NCI-H146 treated with DMSO at 0.1 percent for 48 hours (cell line): ENCODE measurements at regions not wholly inside any gene's neighbourhood (a gene's known extent, or its start where the extent isn't known, plus 50 kb on each side); places are given as distances from the start of the nearest gene placed in this dataset.
"Not testable (repeated sequence)": the region's sequence is repeated elsewhere in the genome, so short reads cannot be mapped to it uniquely, and the experiment has no call there.

Source experiments
- DNase-seq: peaks from one replicate; lab custom pipeline; 2025; ENCODE audit not compliant: unreplicated experiment; lab: John Stamatoyannopoulos, UW

GRCh38 chr7:6988608-6989007 is 162.5 kb upstream of the CCZ1B start:
- not testable (repeated sequence) for DNase-seq

GRCh38 chr7:6989968-6990367 is 163.9 kb upstream of the CCZ1B start:
- not testable (repeated sequence) for DNase-seq

DNA sequence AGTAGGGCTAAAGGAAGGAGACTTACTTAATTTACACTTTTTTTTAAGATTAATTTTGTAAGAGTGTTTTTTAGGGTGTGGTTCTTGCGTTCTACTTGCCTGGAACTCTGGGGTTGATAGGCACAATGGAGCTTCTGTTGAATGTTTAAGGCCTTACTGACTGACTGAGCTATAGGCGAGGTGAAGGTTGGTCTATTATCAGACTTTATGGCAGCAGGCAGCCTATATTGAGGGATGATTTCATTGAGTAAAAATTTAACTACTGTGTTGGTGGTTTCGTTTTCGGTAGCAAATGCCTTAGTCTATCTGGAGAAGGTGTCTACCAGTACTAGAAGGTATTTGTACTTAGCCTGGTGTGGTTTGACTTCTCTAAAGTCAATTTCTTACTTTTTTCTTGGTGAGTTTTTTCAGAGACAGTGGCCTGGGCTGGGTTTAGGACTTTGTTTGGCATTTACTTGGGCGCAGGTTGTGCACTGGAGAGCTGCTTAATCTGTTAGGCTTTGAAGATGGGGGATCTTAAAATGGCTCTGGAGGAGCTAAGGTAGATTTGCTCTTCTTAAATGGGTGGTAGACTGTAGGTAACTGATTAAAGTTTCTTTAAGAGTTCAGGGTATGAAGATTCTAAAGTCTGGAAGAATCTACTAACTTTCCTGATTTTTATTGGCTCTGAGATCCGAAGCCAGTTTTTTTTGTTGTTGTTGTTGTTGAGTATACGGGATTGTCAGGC is 164.5 kb upstream of the CCZ1B start:
- not testable (repeated sequence) for DNase-seq

DNA sequence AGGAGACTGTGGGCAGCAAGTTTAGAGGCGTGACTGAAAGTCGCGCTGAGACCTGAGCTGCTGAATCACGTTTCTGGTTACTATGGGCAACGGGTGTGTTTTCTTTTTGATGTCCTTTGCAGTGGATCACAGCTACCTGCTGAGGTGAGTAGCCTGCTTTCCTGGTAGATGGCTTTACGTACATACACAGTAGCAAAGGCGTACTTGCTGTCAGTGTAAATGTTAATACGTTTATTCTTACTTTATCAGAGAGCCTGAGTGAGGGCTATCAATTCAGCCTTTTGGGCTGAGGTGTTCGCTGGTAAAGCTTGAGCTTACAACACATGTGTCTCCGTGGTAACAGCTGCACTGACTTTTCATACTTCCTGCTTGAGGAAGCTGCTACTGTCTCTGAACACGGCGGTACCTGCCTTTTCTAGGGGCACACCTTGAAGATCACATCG is 165.1 kb upstream of the CCZ1B start:
- DNase-seq: peak; percentile 19

GRCh38 chr7:6991686-6992085 is 165.6 kb upstream of the CCZ1B start:
- DNase-seq: not testable (repeated sequence)

DNA sequence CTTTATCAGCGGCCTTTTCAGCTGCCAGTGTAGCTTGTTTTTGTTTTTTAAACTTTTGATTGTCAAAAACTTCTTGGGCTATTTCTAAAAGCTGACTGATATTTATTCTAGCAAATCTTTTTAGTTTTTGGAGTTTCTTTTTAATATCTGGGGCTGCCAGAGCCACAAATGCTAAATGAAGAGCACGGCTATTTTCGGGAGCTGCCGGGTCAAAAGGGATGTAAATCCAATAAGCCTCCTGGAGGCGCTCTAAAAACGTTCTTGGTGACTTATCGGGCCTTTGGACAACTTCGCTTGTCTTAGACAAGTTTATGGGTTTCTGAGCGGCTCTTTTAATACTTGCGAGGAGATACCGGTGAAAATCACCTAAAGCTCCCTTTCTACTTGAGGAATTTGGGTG is 166.1 kb upstream of the CCZ1B start:
- not testable (repeated sequence) for DNase-seq

DNA sequence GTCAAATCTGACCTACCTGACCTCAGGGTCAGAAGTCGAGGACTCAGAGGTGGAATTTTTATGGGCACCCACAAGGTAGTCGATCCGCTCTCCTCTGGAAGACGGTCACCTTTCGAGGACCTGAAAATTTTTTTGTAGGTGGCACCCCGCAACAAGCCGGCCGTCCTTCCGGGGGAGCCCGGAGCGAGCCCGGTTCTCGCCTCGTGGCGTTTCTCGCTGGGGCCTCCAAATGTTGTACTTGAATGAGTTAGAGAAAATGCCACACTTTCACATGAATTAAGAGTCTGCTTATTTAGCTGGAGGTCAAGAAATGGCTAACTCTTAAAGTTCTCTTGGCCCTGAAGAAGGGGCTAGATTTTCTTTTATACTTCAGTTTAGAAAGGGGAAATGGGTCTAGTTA is 169.0 kb upstream of the CCZ1B start:
- DNase-seq: not testable (repeated sequence)

DNA sequence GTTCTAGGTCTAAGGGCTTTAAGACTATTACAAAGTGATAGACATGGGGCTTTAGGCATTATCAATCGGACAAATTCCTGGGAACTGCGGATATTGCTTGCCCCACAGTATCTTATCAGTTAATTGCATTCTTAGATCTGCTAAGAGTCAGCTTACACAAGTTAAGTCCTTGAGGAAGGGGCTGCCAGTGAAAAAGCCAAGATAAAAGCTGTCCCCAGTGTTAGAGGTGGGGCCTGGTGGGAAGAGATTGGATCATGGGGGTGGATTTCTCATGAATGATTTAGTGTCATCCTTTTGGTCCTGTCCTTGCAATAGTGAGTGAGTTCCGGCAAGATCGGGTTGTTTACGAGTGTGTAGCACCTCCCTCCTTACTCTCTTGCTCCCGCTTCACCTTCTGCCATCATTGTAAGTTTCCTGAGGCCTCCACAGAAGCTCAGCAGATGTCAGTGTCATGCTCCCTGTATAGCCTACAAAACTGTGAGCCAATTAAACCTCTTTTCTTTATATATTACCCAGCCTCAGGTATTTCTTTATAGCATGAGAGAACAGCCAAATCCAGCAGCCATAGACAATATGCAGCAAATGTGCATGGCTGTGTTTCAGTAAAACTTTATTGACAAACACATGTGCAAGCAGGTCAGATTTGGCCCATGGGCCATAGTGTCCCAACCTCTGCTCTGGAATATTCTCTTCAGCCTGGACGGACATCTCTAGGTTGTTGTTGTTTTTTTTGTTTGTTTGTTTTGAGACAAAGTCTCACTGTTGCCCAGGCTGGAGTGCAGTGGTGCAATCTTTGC is 169.6 kb upstream of the CCZ1B start:
- DNase-seq: not testable (repeated sequence)

- not testable (repeated sequence) for DNase-seq
These were observed 173.1 kb upstream of the CCZ1B start for GRCh38 chr7:6999067-6999666.

DNA sequence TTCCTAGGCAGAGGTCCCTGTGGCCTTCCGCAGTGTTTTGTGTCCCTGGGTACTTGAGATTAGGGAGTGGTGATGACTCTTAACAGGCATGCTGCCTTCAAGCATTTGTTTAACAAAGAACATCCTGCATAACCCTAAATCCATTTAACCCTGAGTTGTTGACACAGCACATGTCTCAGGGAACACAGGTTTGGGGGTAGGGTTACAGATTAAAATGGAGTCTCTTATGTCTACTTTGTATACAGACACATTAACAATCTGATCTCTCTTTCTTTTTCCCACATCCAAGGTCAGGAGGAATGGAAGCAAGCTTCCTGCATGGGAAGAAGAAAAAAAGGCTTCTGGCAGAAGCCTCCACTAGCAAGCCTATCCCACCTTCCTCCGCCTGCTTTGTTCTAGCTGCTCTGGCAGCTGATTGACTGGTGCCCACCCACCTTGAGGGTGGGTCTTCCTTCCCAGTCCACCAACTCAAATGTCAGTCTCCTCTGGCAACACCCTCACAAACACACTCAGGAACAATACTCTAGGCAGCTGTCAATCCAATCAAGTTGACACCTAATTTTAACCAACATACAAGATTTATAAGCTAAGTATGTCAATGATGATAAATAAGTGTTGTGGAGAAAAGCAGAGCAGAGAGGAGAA is 176.5 kb upstream of the CCZ1B start:
- DNase-seq: no peak

DNA sequence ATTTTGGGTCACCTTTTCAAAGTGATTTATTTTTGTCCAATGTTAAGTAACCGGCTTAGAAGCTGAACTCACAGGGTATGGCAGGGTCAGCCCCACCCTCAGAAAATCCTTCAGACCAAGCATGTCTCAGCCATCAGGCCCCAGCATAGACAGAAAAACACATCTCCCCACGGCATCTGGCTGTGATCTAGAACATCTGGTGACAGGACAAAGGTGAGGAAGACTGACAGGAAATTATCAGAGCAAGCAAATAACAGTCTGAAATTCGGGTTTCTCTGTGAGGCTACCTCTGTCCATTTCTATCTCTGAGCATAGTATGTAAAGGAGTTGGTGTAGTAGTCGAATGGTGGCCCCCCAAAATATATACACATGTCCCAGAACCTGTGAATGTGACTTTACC is 177.0 kb upstream of the C1GALT1 start:
- DNase-seq: no peak

GRCh38 chr7:7005949-7006348 is 176.4 kb upstream of the C1GALT1 start:
- not testable (repeated sequence) for DNase-seq

DNA sequence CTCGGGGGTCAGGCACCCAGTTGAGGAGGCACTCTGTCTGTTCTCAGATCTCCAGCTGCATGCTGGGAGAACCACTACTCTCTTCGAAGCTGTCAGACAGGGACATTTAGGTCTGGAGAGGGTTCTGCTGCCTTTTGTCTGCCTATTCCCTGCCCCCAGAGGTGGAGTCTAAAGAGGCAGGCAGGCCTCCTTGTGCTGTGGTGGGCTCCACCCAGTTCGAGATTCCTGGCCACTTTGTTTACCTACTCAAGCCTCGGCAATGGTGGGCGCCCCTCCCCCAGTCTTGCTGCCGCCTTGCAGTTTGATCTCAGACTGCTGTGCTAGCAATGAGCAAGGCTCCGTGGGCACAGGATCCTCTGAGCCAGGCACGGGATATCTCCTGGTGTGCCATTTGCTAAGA is 171.1 kb upstream of the C1GALT1 start:
- not testable (repeated sequence) for DNase-seq

GRCh38 chr7:7011751-7012150 is 170.6 kb upstream of the C1GALT1 start:
- DNase-seq: not testable (repeated sequence)

DNA sequence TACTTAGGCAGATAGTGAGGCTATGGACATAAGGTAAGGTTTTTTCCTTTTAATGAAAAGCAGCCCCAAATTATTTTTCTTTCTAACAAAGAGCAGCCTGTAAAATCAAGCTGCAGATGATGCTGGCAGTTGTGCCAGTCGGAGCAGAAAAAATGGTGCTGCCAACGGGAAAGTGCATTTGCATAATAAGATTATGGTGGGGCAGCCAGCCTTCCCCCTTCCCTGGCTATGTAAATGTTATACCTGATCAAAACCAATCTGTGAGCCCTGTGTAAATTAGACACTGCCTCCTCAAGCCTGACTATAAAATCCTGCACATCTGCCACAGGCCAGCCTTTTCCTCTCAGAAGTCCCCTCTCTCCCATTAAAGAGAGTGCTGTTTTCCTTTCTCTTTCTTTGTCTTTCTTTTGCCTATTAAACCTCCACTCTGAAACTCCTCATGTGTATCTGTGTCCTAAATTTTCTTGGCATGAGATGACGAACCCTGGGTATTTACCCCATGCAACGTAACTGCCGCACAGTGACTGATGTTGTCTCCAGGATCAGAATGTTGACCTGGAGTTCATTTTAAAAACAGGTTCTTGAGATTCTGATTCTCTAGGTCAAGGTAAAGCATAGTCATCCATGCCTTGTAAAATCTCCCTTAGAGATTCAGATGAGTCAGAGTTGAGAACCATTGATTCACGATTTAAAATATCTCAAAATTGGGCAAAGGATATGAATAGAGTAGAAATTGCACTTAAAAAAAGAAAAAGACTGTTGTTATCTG is 167.3 kb upstream of the C1GALT1 start:
- no peak for DNase-seq

- no peak for DNase-seq
These were observed 164.6 kb upstream of the C1GALT1 start for GRCh38 chr7:7017707-7018280.

- DNase-seq: no peak
These were observed 164.1 kb upstream of the C1GALT1 start for GRCh38 chr7:7018290-7018689.

GRCh38 chr7:7032221-7032620 is 150.1 kb upstream of the C1GALT1 start:
- DNase-seq: no peak

- no peak for DNase-seq
These were observed 146.5 kb upstream of the C1GALT1 start for GRCh38 chr7:7035851-7036250.

DNA sequence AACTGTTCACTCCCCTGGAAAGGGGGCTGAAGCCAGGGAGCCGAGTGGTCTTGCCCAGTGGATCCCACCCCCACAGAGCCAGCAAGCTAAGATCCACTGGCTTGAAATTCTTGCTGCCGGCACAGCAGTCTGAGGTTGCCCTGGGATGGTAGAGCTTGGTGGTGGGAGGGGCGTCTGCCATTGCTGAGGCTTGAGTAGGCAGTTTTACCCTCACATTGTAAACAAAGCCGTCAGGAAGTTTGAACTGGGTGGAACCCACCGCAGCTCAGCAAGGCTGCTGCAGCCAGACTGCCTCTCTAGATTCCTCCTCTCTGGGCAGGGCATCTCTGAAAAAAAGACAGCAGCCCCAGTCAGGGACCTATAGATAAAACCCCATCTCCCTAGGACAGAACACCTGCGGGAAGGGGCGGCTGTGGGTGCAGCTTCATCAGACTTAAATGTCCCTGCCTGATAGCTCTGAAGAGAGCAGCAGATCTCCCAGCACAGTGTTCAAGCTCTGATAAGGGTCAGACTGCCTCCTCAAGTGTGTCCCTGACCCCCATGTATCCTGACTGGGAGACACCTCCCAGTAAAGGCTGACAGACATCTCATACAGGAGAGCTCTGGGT is 140.0 kb upstream of the C1GALT1 start:
- not testable (repeated sequence) for DNase-seq
